NCI-H1092 (cell line): ENCODE measurements at regions not wholly inside any gene's neighbourhood (a gene's known extent, or its start where the extent isn't known, plus 50 kb on each side); places are given as distances from the start of the nearest gene placed in this dataset.

ENCODE experiments used
- DNase-seq: peaks from one replicate; lab custom pipeline; 2025; lab: John Stamatoyannopoulos, UW

GRCh38 chr15:95912280-95912625 is 418.2 kb upstream of the NR2F2 start:
- DNase-seq: no peak

GRCh38 chr15:95912728-95913127 is 417.8 kb upstream of the NR2F2 start:
- DNase-seq: no peak

GRCh38 chr15:95916568-95916967 is 413.9 kb upstream of the NR2F2 start:
- DNase-seq: no peak

- no peak for DNase-seq
Observed at GRCh38 chr15:95918525-95918924, 412.0 kb upstream of the NR2F2 start.

GRCh38 chr15:95919460-95919859 is 411.0 kb upstream of the NR2F2 start:
- no peak for DNase-seq

- DNase-seq: no peak
Observed at GRCh38 chr15:95921404-95921803, 409.1 kb upstream of the NR2F2 start.

- DNase-seq: no peak
Observed at GRCh38 chr15:95922431-95922830, 408.1 kb upstream of the NR2F2 start.

GRCh38 chr15:95923792-95924191 is 406.7 kb upstream of the NR2F2 start:
- DNase-seq: no peak

GRCh38 chr15:95928822-95929221 is 401.7 kb upstream of the NR2F2 start:
- DNase-seq: no peak

- DNase-seq: no peak
Observed at GRCh38 chr15:95929232-95929846, 401.2 kb upstream of the NR2F2 start.

- no peak for DNase-seq
Observed at GRCh38 chr15:95930659-95931375, 399.7 kb upstream of the NR2F2 start.

GRCh38 chr15:95931619-95932018 is 398.9 kb upstream of the NR2F2 start:
- no peak for DNase-seq

GRCh38 chr15:95932141-95932540 is 398.4 kb upstream of the NR2F2 start:
- no peak for DNase-seq

GRCh38 chr15:95932676-95933075 is 397.8 kb upstream of the NR2F2 start:
- DNase-seq: no peak

GRCh38 chr15:95935852-95936251 is 394.6 kb upstream of the NR2F2 start:
- DNase-seq: no peak

GRCh38 chr15:95937128-95937528 is 393.4 kb upstream of the NR2F2 start:
- no peak for DNase-seq

- no peak for DNase-seq
Observed at GRCh38 chr15:95940431-95940985, 390.0 kb upstream of the NR2F2 start.

- no peak for DNase-seq
Observed at GRCh38 chr15:95944193-95944592, 386.3 kb upstream of the NR2F2 start.

GRCh38 chr15:95944661-95945255 is 385.7 kb upstream of the NR2F2 start:
- DNase-seq: no peak

- no peak for DNase-seq
Observed at GRCh38 chr15:95946241-95946640, 384.3 kb upstream of the NR2F2 start.

- no peak for DNase-seq
Observed at GRCh38 chr15:95946926-95947325, 383.6 kb upstream of the NR2F2 start.

- peak; percentile 64 for DNase-seq
Observed at GRCh38 chr15:95948411-95948810, 382.1 kb upstream of the NR2F2 start.

GRCh38 chr15:95953032-95953431 is 377.5 kb upstream of the NR2F2 start:
- DNase-seq: no peak
